ENCODE measurements at regions not wholly inside any gene's neighbourhood (a gene's known extent, or its start where the extent isn't known, plus 50 kb on each side); places are given as distances from the start of the nearest gene placed in this dataset.

DNA sequence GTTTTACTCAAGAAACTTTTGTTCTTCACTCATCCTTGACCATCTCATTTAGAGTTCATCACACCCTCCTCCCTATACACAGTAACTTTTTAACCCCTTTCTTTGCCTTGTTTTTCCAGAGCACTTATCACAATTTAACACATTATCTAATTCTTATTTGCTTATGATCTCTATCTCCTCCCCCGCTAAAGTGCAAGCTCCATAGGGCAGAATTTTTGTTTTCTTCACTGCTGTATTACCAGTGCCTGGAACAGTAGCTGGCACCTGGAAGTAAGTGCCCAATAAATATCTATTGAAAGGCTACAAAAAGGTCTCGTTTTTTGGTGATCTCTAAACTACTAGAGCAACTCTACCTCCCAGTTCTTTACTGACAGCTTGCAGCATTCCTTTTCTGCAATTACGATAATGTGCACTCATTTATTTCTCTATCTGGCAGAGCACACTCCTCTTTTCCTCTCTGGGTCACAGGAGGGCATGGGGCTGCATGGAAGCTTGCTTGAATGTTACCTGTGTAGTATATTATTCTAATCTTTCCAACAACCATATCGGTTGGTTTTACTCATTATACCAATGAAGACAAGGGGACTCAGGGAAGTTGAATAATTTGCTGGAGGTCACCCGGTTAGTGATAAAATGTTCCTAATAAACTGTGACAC, 57.4 kb upstream of the CHST9 start:
- TF ChIP-seq POLR2AphosphoS5 (IDR thresholded peaks at IDR 0.05; ENCODE audit: low read depth, low read length) (no peak), POLR2A (IDR thresholded peaks at IDR 0.05; ENCODE audit: low read depth, low read length) (no peak)

All from GM12892 (cell line).